ENCODE measurements at regions not wholly inside any gene's neighbourhood (a gene's known extent, or its start where the extent isn't known, plus 50 kb on each side); places are given as distances from the start of the nearest gene placed in this dataset.
A peak's percentile ranks its signal among the peaks of the same experiment; 100 is the strongest.
"Not testable (repeated sequence)": the region's sequence is repeated elsewhere in the genome, so short reads cannot be mapped to it uniquely, and the experiment has no call there.

GRCh38 chr3:22361521-22361920, 610.5 kb upstream of the ZNF385D start:
- H3K27me3 Mint-ChIP-seq = no peaks in the 10 kb centered on the region
- no peaks in the 10 kb centered on the region for H3K36me3 Mint-ChIP-seq (ENCODE audit: low read depth)
- ChIA-PET CTCF (no interaction called here), POLR2A (no interaction called here)
- no peak overlapping the region for H3K27ac Mint-ChIP-seq
- H3K4me3 Mint-ChIP-seq = no peak overlapping the region
- H3K9me3 Mint-ChIP-seq = no peaks in the 10 kb centered on the region
- no peaks in the 10 kb centered on the region for H3K4me1 Mint-ChIP-seq
- DNase-seq = no peak

GRCh38 chr3:22364851-22365250, 613.8 kb upstream of the ZNF385D start:
- H3K9me3 Mint-ChIP-seq = no peaks in the 10 kb centered on the region
- no peak overlapping the region for H3K27ac Mint-ChIP-seq
- no peak for DNase-seq
- no peak overlapping the region for H3K4me3 Mint-ChIP-seq
- CTCF ChIA-PET = no interaction called here
- POLR2A ChIA-PET = no interaction called here
- H3K4me1 Mint-ChIP-seq = no peaks in the 10 kb centered on the region
- H3K36me3 Mint-ChIP-seq (ENCODE audit: low read depth) = no peaks in the 10 kb centered on the region
- no peaks in the 10 kb centered on the region for H3K27me3 Mint-ChIP-seq

- Mint-ChIP-seq H3K4me3 (no peak overlapping the region), H3K4me1 (no peaks in the 10 kb centered on the region), H3K27me3 (peaks cover 12% of the 10 kb centered on the region), H3K27ac (no peak overlapping the region), H3K9me3 (no peaks in the 10 kb centered on the region), H3K36me3 (ENCODE audit: low read depth) (no peaks in the 10 kb centered on the region)
- POLR2A ChIA-PET = no interaction called here
- CTCF ChIA-PET = no interaction called here
- DNase-seq = no peak
Measured at GRCh38 chr3:22366781-22367180, 615.8 kb upstream of the ZNF385D start.

- H3K4me3 Mint-ChIP-seq = no peak overlapping the region
- CTCF ChIA-PET = no interaction called here
Measured at GRCh38 chr3:22371036-22371435, 620.0 kb upstream of the ZNF385D start.

GRCh38 chr3:22371607-22372291, 620.7 kb upstream of the ZNF385D start:
- Mint-ChIP-seq H3K27ac (no peak overlapping the region), H3K9me3 (no peaks in the 10 kb centered on the region), H3K36me3 (ENCODE audit: low read depth) (no peaks in the 10 kb centered on the region), H3K4me1 (no peaks in the 10 kb centered on the region), H3K27me3 (peaks cover 25% of the 10 kb centered on the region), H3K4me3 (no peak overlapping the region)
- DNase-seq = no peak
- ChIA-PET CTCF (no interaction called here), POLR2A (no interaction called here)

More at GRCh38 chr3:22371036-22371435, 620.0 kb upstream of the ZNF385D start:
- DNase-seq = no peak
- POLR2A ChIA-PET = no interaction called here
- Mint-ChIP-seq H3K4me1 (no peaks in the 10 kb centered on the region), H3K27me3 (peaks cover 25% of the 10 kb centered on the region), H3K9me3 (no peaks in the 10 kb centered on the region), H3K27ac (no peak overlapping the region), H3K36me3 (ENCODE audit: low read depth) (no peaks in the 10 kb centered on the region)

GRCh38 chr3:22372292-22373062, 621.5 kb upstream of the ZNF385D start:
- Mint-ChIP-seq H3K36me3 (ENCODE audit: low read depth) (no peaks in the 10 kb centered on the region), H3K4me3 (no peak overlapping the region), H3K27ac (no peak overlapping the region), H3K9me3 (no peaks in the 10 kb centered on the region), H3K27me3 (peaks cover 25% of the 10 kb centered on the region), H3K4me1 (no peaks in the 10 kb centered on the region)
- CTCF ChIA-PET = no interaction called here
- POLR2A ChIA-PET = no interaction called here
- no peak for DNase-seq

- CTCF ChIA-PET = no interaction called here
- H3K9me3 Mint-ChIP-seq = no peaks in the 10 kb centered on the region
Measured at GRCh38 chr3:22373182-22373581, 622.2 kb upstream of the ZNF385D start.

GRCh38 chr3:22373827-22374226, 622.8 kb upstream of the ZNF385D start:
- no peak for DNase-seq
- Mint-ChIP-seq H3K4me3 (no peak overlapping the region), H3K27me3 (peaks cover 25% of the 10 kb centered on the region), H3K27ac (no peak overlapping the region), H3K4me1 (no peaks in the 10 kb centered on the region), H3K9me3 (no peaks in the 10 kb centered on the region), H3K36me3 (ENCODE audit: low read depth) (no peaks in the 10 kb centered on the region)
- ChIA-PET CTCF (no interaction called here), POLR2A (no interaction called here)

More at GRCh38 chr3:22373182-22373581, 622.2 kb upstream of the ZNF385D start:
- no peak overlapping the region for H3K4me3 Mint-ChIP-seq
- no peaks in the 10 kb centered on the region for H3K4me1 Mint-ChIP-seq
- H3K36me3 Mint-ChIP-seq (ENCODE audit: low read depth) = no peaks in the 10 kb centered on the region
- POLR2A ChIA-PET = no interaction called here
- peaks cover 25% of the 10 kb centered on the region for H3K27me3 Mint-ChIP-seq
- DNase-seq = no peak
- no peak overlapping the region for H3K27ac Mint-ChIP-seq

GRCh38 chr3:22377421-22377820, 626.4 kb upstream of the ZNF385D start:
- POLR2A ChIA-PET = no interaction called here

GRCh38 chr3:22378869-22379268, 627.9 kb upstream of the ZNF385D start:
- H3K9me3 Mint-ChIP-seq = no peaks in the 10 kb centered on the region
- no peaks in the 10 kb centered on the region for H3K27me3 Mint-ChIP-seq
- DNase-seq = no peak
- ChIA-PET CTCF (no interaction called here), POLR2A (no interaction called here)
- H3K36me3 Mint-ChIP-seq (ENCODE audit: low read depth) = no peaks in the 10 kb centered on the region
- H3K27ac Mint-ChIP-seq = no peak overlapping the region
- no peaks in the 10 kb centered on the region for H3K4me1 Mint-ChIP-seq
- no peak overlapping the region for H3K4me3 Mint-ChIP-seq

More at GRCh38 chr3:22377421-22377820, 626.4 kb upstream of the ZNF385D start:
- Mint-ChIP-seq H3K9me3 (no peaks in the 10 kb centered on the region), H3K4me1 (no peaks in the 10 kb centered on the region), H3K27ac (no peak overlapping the region), H3K27me3 (peaks cover 8% of the 10 kb centered on the region), H3K4me3 (no peak overlapping the region), H3K36me3 (ENCODE audit: low read depth) (no peaks in the 10 kb centered on the region)
- DNase-seq = no peak
- CTCF ChIA-PET = no interaction called here

GRCh38 chr3:22380253-22380652, 629.2 kb upstream of the ZNF385D start:
- Mint-ChIP-seq H3K27me3 (no peaks in the 10 kb centered on the region), H3K4me1 (no peaks in the 10 kb centered on the region), H3K36me3 (ENCODE audit: low read depth) (no peaks in the 10 kb centered on the region), H3K27ac (no peak overlapping the region), H3K9me3 (no peaks in the 10 kb centered on the region), H3K4me3 (no peak overlapping the region)
- ChIA-PET CTCF (no interaction called here), POLR2A (no interaction called here)
- no peak for DNase-seq

- CTCF ChIA-PET; POLR2A ChIA-PET; H3K4me1 Mint-ChIP-seq; H3K36me3 Mint-ChIP-seq (ENCODE audit: low read depth); H3K9me3 Mint-ChIP-seq; H3K27me3 Mint-ChIP-seq: not testable (repeated sequence)
- peak; percentile 27 for DNase-seq
- peak overlapping the region; percentile 70 for H3K27ac Mint-ChIP-seq
- peak overlapping the region; percentile 26 for H3K4me3 Mint-ChIP-seq
Measured at GRCh38 chr3:22381564-22381963, 630.6 kb upstream of the ZNF385D start.

- H3K4me3 Mint-ChIP-seq = no peak overlapping the region
- DNase-seq = no peak
- H3K9me3 Mint-ChIP-seq = peaks cover 2% of the 10 kb centered on the region
- H3K27me3 Mint-ChIP-seq = no peaks in the 10 kb centered on the region
- no peak overlapping the region for H3K27ac Mint-ChIP-seq
- H3K4me1 Mint-ChIP-seq = no peaks in the 10 kb centered on the region
- POLR2A ChIA-PET = no interaction called here
- no peaks in the 10 kb centered on the region for H3K36me3 Mint-ChIP-seq (ENCODE audit: low read depth)
- CTCF ChIA-PET = no interaction called here
Measured at GRCh38 chr3:22383285-22383684, 632.3 kb upstream of the ZNF385D start.

GRCh38 chr3:22386107-22386506, 635.1 kb upstream of the ZNF385D start:
- CTCF ChIA-PET = no interaction called here
- Mint-ChIP-seq H3K27ac (no peak overlapping the region), H3K4me1 (no peaks in the 10 kb centered on the region), H3K27me3 (no peaks in the 10 kb centered on the region), H3K4me3 (no peak overlapping the region), H3K9me3 (peaks cover 2% of the 10 kb centered on the region), H3K36me3 (ENCODE audit: low read depth) (no peaks in the 10 kb centered on the region)
- DNase-seq = no peak
- POLR2A ChIA-PET = no interaction called here

All from activated CD4-positive, alpha-beta T cell treated with anti-CD3 and anti-CD28 coated beads, Interleukin-2, amount 10 ng/mL, durations not matched to agents 7 days and 5 days (primary cell).